ENCODE measurements at regions not wholly inside any gene's neighbourhood (a gene's known extent, or its start where the extent isn't known, plus 50 kb on each side); places are given as distances from the start of the nearest gene placed in this dataset.

DNA sequence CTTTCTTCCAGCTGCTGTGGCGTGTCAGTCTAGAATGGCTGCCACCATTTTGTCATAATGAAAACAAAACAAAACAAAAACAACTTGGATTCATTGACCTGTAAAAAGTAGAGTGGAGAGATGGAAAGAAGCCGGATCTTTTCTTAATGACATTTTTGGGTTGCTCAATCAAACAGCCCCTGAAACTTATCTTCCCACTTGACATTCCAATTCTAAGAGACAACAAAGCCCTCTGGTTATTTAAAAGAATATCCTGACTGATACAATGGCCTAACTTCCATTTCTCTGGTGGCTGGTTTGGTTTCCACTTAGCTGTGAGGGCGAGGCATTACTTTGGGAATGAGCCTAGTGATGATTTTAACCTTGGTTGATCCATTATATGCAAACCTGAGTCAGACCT is 123.7 kb downstream of the AQP4 start:
- TF ChIP-seq, protein P1, sequence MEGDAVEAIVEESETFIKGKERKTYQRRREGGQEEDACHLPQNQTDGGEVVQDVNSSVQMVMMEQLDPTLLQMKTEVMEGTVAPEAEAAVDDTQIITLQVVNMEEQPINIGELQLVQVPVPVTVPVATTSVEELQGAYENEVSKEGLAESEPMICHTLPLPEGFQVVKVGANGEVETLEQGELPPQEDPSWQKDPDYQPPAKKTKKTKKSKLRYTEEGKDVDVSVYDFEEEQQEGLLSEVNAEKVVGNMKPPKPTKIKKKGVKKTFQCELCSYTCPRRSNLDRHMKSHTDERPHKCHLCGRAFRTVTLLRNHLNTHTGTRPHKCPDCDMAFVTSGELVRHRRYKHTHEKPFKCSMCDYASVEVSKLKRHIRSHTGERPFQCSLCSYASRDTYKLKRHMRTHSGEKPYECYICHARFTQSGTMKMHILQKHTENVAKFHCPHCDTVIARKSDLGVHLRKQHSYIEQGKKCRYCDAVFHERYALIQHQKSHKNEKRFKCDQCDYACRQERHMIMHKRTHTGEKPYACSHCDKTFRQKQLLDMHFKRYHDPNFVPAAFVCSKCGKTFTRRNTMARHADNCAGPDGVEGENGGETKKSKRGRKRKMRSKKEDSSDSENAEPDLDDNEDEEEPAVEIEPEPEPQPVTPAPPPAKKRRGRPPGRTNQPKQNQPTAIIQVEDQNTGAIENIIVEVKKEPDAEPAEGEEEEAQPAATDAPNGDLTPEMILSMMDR (IDR thresholded peaks at IDR 0.05) = no peak
- no peak for TF ChIP-seq POLR2A (IDR thresholded peaks at IDR 0.05)
- TF ChIP-seq POLR2AphosphoS5 (IDR thresholded peaks at IDR 0.05) = no peak
